DND-41 (cell line): ENCODE measurements at regions not wholly inside any gene's neighbourhood (a gene's known extent, or its start where the extent isn't known, plus 50 kb on each side); places are given as distances from the start of the nearest gene placed in this dataset.

ENCODE experiments used
- ATAC-seq: fragments of 200-7000 bp; cut with Tn5 transposase; 3 replicates; pipeline ENCODE4 v1.9.1; 2021; ENCODE audit warnings: low read depth; ENCODE audit not compliant: insufficient read depth
- DNase-seq: peaks from one replicate; pipeline ENCODE4 v3.0.0-alpha.2; 2020
- H2AFZ ChIP-seq: 2 replicates; pipeline ENCODE4 v1.6.0; 2012; ENCODE audit warnings: low read depth, low read length
- H3K27ac ChIP-seq: 2 replicates; pipeline ENCODE4 v1.5.1; 2012; ENCODE audit warnings: low read length, inconsistent platforms
- H3K27me3 ChIP-seq: fragments of 200-600 bp; sonication (generic); 2 replicates; pipeline ENCODE4 v1.6.0; 2012; ENCODE audit warnings: low read length, mild to moderate bottlenecking, inconsistent platforms; ENCODE audit not compliant: insufficient read depth, poor library complexity
- H3K36me3 ChIP-seq: 2 replicates; pipeline ENCODE4 v1.5.1; 2012; ENCODE audit warnings: low read length, inconsistent platforms; ENCODE audit not compliant: insufficient read depth
- H3K4me1 ChIP-seq: 2 replicates; pipeline ENCODE4 v1.5.1; 2012; ENCODE audit warnings: mild to moderate bottlenecking, low read length; ENCODE audit not compliant: insufficient read depth
- H3K4me2 ChIP-seq: 2 replicates; pipeline ENCODE4 v1.6.0; 2012; ENCODE audit warnings: mild to moderate bottlenecking, moderate library complexity, low read length, inconsistent platforms; ENCODE audit not compliant: insufficient read depth
- H3K4me3 ChIP-seq, 2 experiments: fragments of 200-600 bp in 1 of 2; shearing (Covaris generic) in 1 of 2; 2 replicates each; pipeline ENCODE4 v1.5.1; 2012 to 2016; ENCODE audit warnings: inconsistent platforms in 2 of 2, low read length in 2 of 2, mild to moderate bottlenecking in 2 of 2, low read depth in 1 of 2, moderate library complexity in 1 of 2
- H3K79me2 ChIP-seq: 2 replicates; pipeline ENCODE4 v1.6.0; 2012; ENCODE audit warnings: low read length, inconsistent platforms; ENCODE audit not compliant: insufficient read depth
- H3K9ac ChIP-seq: 2 replicates; pipeline ENCODE4 v1.6.0; 2012; ENCODE audit warnings: low read depth, mild to moderate bottlenecking, inconsistent platforms, low read length, moderate library complexity
- H3K9me3 ChIP-seq: 2 replicates; pipeline ENCODE4 v1.5.1; 2012; ENCODE audit warnings: low read length, moderate library complexity, mild to moderate bottlenecking, inconsistent platforms; ENCODE audit not compliant: insufficient read depth, severe bottlenecking
- H4K20me1 ChIP-seq: 2 replicates; pipeline ENCODE4 v1.6.0; 2012; ENCODE audit warnings: low read length; ENCODE audit not compliant: insufficient read depth
- EZH2 ChIP-seq: IDR thresholded peaks from 3 replicates; pipeline ENCODE4 v1.6.1; 2012; ENCODE audit warnings: borderline replicate concordance, low read depth, mild to moderate bottlenecking, moderate library complexity, low read length, inconsistent platforms; ENCODE audit not compliant: severe bottlenecking
- TF ChIP-seq, protein P1 (sequence below): IDR thresholded peaks from 2 replicates; pipeline ENCODE4 v1.5.1; 2012; ENCODE audit warnings: borderline replicate concordance, low read length, moderate library complexity, mild to moderate bottlenecking; ENCODE audit not compliant: poor library complexity, severe bottlenecking; ENCODE audit errors: extremely low read depth

DNA sequence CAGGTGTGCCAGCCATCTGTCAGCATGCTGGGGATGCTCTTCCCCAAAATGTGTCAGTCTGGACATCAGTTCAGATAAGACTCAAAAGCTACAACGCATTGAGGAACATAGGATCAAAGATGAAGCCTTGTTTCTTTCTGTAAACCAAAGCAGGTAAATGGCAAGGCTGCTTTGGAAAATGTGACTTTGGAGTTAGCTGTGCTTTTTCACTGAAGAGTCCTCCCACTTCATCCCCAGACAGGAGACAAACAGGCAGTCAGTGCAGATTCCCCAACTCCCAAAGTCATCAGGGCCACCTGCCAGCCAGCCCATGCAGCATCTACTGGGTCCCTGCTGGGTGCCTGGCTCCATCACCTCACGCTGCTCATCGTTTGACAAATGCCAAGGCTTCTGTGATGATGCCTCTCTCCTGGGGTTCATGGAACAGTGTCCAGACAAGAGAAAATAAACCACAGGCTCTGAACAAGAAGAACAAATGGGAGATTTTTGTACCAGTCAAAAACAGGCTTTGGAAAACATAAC is 205.0 kb upstream of the BTBD3 start:
- Histone ChIP-seq H3K79me2 (no peaks in the 10 kb centered on the region), H3K27ac (no peak overlapping the region), H3K9me3 (no peaks in the 10 kb centered on the region), H3K27me3 (peaks cover 4% of the 10 kb centered on the region), H3K9ac (no peak overlapping the region), H3K4me1 (no peaks in the 10 kb centered on the region), H3K4me3 (no peak overlapping the region), H3K36me3 (no peaks in the 10 kb centered on the region), H4K20me1 (no peaks in the 10 kb centered on the region), H3K4me2 (no peak overlapping the region), H2AFZ (no peak overlapping the region)
- DNase-seq (no peak), ATAC-seq (no peak)
- TF ChIP-seq EZH2, result no peak
- TF ChIP-seq, protein P1, sequence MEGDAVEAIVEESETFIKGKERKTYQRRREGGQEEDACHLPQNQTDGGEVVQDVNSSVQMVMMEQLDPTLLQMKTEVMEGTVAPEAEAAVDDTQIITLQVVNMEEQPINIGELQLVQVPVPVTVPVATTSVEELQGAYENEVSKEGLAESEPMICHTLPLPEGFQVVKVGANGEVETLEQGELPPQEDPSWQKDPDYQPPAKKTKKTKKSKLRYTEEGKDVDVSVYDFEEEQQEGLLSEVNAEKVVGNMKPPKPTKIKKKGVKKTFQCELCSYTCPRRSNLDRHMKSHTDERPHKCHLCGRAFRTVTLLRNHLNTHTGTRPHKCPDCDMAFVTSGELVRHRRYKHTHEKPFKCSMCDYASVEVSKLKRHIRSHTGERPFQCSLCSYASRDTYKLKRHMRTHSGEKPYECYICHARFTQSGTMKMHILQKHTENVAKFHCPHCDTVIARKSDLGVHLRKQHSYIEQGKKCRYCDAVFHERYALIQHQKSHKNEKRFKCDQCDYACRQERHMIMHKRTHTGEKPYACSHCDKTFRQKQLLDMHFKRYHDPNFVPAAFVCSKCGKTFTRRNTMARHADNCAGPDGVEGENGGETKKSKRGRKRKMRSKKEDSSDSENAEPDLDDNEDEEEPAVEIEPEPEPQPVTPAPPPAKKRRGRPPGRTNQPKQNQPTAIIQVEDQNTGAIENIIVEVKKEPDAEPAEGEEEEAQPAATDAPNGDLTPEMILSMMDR, result no peak

DNA sequence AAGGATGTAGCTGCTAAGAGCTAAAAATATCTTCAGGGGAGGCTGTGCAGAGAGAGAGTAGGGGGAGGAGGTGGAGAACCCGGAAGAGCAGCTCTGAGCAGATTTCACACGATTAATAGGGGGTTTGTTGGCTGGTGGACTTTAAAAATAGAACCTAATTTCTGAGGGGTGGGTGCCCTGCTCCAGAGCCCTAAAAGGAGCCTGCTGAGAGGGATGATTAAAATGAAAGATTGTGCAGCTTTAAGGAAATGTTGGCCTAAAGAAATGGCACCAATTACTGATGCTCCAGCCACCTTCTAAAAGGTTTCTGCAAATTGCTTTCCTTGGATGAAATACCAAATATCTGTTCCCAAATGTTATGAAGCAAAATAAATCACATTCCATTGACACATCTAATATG is 202.8 kb upstream of the BTBD3 start:
- DNase-seq (no peak), ATAC-seq (no peak)
- no peak for TF ChIP-seq EZH2
- TF ChIP-seq, protein P1, result no peak
- no peak overlapping the region for H2AFZ ChIP-seq
- no peaks in the 10 kb centered on the region for H3K36me3 ChIP-seq
- no peak overlapping the region for H3K4me3 ChIP-seq
- H3K27me3 ChIP-seq, result peaks cover 4% of the 10 kb centered on the region
- H3K4me2 ChIP-seq, result no peak overlapping the region
- no peaks in the 10 kb centered on the region for H4K20me1 ChIP-seq
- H3K4me1 ChIP-seq, result no peaks in the 10 kb centered on the region
- no peak overlapping the region for H3K27ac ChIP-seq
- H3K79me2 ChIP-seq, result no peaks in the 10 kb centered on the region
- H3K9me3 ChIP-seq, result no peaks in the 10 kb centered on the region
- no peak overlapping the region for H3K9ac ChIP-seq

DNA sequence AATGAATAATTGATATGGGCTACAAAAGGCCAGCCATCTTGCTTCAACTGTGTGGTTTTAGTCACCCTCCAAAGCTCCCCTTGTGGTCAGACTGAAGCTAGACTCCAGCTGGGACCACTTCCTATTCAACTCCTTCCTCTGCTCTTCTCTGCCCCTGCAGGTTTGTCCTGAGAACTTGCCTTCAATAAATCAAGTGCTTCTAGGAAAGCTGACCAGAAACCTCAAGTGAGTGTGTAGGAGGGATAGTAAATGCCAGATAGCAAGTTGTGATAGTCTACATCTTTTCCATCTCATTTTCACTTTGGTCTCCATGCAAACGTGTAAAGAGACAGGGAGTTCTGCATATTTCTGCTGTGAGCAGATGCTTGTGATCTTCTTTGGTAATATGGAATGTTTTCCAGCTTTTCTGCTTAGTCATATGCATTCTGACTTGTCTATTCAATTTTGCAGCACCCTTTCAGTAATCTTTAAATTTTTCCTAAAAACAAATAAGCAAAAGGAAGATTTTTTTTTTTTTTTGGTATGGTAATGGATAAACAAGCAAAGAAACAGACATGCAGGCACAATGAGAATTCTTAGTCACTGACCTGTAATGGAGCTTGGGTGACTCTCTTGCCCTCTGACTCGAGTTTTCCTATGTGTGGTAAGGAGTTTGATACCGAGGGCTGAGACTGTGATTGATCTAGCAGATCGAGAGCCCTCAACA is 201.3 kb upstream of the BTBD3 start:
- no peak overlapping the region for H3K4me2 ChIP-seq
- DNase-seq, result peak; percentile 15
- H3K79me2 ChIP-seq, result no peaks in the 10 kb centered on the region

More for the DNA sequence above, 201.3 kb upstream of the BTBD3 start:
- no peak overlapping the region for H3K9ac ChIP-seq
- H3K27me3 ChIP-seq, result peaks cover 4% of the 10 kb centered on the region
- TF ChIP-seq EZH2, result no peak
- TF ChIP-seq, protein P1, result peak; percentile 40
- no peaks in the 10 kb centered on the region for H3K4me1 ChIP-seq
- H3K4me3 ChIP-seq, result no peak overlapping the region
- H4K20me1 ChIP-seq, result no peaks in the 10 kb centered on the region
- no peak overlapping the region for H3K27ac ChIP-seq
- ATAC-seq, result peak; percentile 67
- H3K36me3 ChIP-seq, result no peaks in the 10 kb centered on the region
- no peak overlapping the region for H2AFZ ChIP-seq
- no peaks in the 10 kb centered on the region for H3K9me3 ChIP-seq
